ENCODE measurements at regions not wholly inside any gene's neighbourhood (a gene's known extent, or its start where the extent isn't known, plus 50 kb on each side); places are given as distances from the start of the nearest gene placed in this dataset.

DNA sequence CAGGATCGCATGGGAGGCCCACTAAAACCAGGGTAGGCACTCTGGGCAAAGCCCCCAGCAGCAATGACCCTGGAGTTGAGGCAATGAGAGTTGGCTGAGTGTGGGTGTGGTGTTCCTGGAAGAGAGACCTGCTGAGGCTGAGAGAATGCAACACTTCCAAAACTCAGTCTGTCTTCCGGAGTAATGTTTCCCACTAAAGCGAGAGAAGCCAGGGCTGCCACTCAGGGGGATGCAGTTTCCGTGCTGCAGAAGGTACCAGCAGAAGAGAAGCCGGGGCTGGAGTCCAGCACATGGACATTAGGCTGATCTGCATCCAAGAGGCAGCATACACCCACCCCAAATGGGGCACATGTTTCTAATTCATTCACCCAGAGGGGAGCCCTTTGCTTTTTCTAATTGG lies 127.2 kb upstream of the ARHGAP28 start:
- TF ChIP-seq TEAD4 (IDR thresholded peaks at IDR 0.05) (no peak), NFIC (IDR thresholded peaks at IDR 0.05) (no peak), CREB1 (IDR thresholded peaks at IDR 0.05; ENCODE audit: low read depth) (no peak), EGR1 (IDR thresholded peaks at IDR 0.05) (no peak), EP300 (IDR thresholded peaks at IDR 0.05; ENCODE audit: borderline replicate concordance) (no peak), FOXM1 (IDR thresholded peaks at IDR 0.05; ENCODE audit: borderline replicate concordance, low read depth) (no peak), TAF1 (IDR thresholded peaks at IDR 0.05; ENCODE audit: low read depth) (no peak), CEBPB (IDR thresholded peaks at IDR 0.05) (no peak), RAD21 (IDR thresholded peaks at IDR 0.05; ENCODE audit: low read depth) (no peak)
- TF ChIP-seq, protein P1, sequence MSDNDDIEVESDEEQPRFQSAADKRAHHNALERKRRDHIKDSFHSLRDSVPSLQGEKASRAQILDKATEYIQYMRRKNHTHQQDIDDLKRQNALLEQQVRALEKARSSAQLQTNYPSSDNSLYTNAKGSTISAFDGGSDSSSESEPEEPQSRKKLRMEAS (IDR thresholded peaks at IDR 0.05) = no peak
- TF ChIP-seq, protein P2, sequence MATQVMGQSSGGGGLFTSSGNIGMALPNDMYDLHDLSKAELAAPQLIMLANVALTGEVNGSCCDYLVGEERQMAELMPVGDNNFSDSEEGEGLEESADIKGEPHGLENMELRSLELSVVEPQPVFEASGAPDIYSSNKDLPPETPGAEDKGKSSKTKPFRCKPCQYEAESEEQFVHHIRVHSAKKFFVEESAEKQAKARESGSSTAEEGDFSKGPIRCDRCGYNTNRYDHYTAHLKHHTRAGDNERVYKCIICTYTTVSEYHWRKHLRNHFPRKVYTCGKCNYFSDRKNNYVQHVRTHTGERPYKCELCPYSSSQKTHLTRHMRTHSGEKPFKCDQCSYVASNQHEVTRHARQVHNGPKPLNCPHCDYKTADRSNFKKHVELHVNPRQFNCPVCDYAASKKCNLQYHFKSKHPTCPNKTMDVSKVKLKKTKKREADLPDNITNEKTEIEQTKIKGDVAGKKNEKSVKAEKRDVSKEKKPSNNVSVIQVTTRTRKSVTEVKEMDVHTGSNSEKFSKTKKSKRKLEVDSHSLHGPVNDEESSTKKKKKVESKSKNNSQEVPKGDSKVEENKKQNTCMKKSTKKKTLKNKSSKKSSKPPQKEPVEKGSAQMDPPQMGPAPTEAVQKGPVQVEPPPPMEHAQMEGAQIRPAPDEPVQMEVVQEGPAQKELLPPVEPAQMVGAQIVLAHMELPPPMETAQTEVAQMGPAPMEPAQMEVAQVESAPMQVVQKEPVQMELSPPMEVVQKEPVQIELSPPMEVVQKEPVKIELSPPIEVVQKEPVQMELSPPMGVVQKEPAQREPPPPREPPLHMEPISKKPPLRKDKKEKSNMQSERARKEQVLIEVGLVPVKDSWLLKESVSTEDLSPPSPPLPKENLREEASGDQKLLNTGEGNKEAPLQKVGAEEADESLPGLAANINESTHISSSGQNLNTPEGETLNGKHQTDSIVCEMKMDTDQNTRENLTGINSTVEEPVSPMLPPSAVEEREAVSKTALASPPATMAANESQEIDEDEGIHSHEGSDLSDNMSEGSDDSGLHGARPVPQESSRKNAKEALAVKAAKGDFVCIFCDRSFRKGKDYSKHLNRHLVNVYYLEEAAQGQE (IDR thresholded peaks at IDR 0.05; ENCODE audit: low read depth) = no peak
- TF ChIP-seq, protein P3, sequence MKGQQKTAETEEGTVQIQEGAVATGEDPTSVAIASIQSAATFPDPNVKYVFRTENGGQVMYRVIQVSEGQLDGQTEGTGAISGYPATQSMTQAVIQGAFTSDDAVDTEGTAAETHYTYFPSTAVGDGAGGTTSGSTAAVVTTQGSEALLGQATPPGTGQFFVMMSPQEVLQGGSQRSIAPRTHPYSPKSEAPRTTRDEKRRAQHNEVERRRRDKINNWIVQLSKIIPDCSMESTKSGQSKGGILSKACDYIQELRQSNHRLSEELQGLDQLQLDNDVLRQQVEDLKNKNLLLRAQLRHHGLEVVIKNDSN (IDR thresholded peaks at IDR 0.05) = no peak

All from Ishikawa (cell line).